ENCODE measurements at regions not wholly inside any gene's neighbourhood (a gene's known extent, or its start where the extent isn't known, plus 50 kb on each side); places are given as distances from the start of the nearest gene placed in this dataset.

DNA sequence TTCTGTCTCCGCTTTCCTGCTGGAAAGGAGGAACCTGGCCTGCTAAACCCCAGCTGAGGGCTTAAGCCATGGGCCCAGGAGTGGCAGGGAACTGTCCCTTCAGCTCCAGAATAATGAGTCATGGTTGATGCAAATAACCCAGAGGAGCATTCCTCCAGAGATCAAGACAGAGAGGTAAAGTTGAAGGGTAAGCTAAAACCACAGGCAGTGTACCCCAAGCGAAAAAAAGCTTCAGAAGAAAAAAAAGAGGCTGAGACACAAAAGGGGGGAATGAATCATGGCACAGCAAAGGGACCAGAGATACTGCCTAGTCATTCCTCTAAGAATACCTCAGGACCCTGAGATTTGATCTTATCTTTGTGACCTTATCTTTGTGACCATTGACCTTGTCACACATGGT lies 199.5 kb upstream of the TAS2R1 start:
- Histone ChIP-seq H2AFZ (ENCODE audit: low read length) (no peak overlapping the region), H3K56ac (ENCODE audit: insufficient read length, low read depth, low read length) (no peak overlapping the region), H3K27me3 (ENCODE audit: insufficient read depth, low read length) (no peaks in the 10 kb centered on the region), H3K4me2 (ENCODE audit: insufficient read depth, insufficient read length, low read length) (no peak overlapping the region), H3K4me1 (ENCODE audit: insufficient read depth, low read length) (peaks cover 13% of the 10 kb centered on the region; the same call in 1 of the 2 replicates), H2BK20ac (ENCODE audit: low read depth, low read length, poor library complexity, severe bottlenecking) (no peak overlapping the region), H2BK5ac (ENCODE audit: insufficient read length, low read length) (no peak overlapping the region), H4K5ac (ENCODE audit: insufficient read length, low read depth, low read length) (no peak overlapping the region), H3K9me3 (ENCODE audit: control insufficient read depth, low read depth, low read length) (no peaks in the 10 kb centered on the region), H3K23me2 (ENCODE audit: insufficient read length, low read depth, low read length, poor library complexity, severe bottlenecking) (no peaks in the 10 kb centered on the region), H3K4ac (ENCODE audit: low read depth, low read length) (no peak overlapping the region), H3K14ac (ENCODE audit: insufficient read depth, low read length) (no peak overlapping the region), H4K20me1 (ENCODE audit: control insufficient read depth, insufficient read depth, insufficient read length) (no peaks in the 10 kb centered on the region), H3K9ac (ENCODE audit: extremely low read depth, insufficient read length, low read length) (no peak overlapping the region), H3K27ac (ENCODE audit: insufficient read length, low read depth, low read length) (no peak overlapping the region), H3K79me1 (ENCODE audit: insufficient read depth, low read depth, low read length, poor library complexity, severe bottlenecking) (no peaks in the 10 kb centered on the region), H3K18ac (ENCODE audit: insufficient read length, low read depth, low read length) (no peak overlapping the region), H2BK12ac (ENCODE audit: insufficient read length, low read depth, low read length) (no peak overlapping the region), H3K23ac (ENCODE audit: insufficient read length, low read depth, low read length) (no peak overlapping the region), H4K91ac (ENCODE audit: insufficient read length, low read depth, low read length) (no peak overlapping the region), H3T11ph (ENCODE audit: low read length) (no peak overlapping the region), H2BK120ac (ENCODE audit: low read depth, low read length, poor library complexity, severe bottlenecking) (no peak overlapping the region), H3K79me2 (ENCODE audit: insufficient read depth, low read length) (no peaks in the 10 kb centered on the region), H2BK15ac (ENCODE audit: low read depth, low read length) (no peak overlapping the region), H4K8ac (replicated peaks; ENCODE audit: insufficient read length, low read depth, low read length) (no peak overlapping the region), H2AK5ac (ENCODE audit: insufficient read length, low read length) (no peak overlapping the region)
- TF ChIP-seq, protein P1, sequence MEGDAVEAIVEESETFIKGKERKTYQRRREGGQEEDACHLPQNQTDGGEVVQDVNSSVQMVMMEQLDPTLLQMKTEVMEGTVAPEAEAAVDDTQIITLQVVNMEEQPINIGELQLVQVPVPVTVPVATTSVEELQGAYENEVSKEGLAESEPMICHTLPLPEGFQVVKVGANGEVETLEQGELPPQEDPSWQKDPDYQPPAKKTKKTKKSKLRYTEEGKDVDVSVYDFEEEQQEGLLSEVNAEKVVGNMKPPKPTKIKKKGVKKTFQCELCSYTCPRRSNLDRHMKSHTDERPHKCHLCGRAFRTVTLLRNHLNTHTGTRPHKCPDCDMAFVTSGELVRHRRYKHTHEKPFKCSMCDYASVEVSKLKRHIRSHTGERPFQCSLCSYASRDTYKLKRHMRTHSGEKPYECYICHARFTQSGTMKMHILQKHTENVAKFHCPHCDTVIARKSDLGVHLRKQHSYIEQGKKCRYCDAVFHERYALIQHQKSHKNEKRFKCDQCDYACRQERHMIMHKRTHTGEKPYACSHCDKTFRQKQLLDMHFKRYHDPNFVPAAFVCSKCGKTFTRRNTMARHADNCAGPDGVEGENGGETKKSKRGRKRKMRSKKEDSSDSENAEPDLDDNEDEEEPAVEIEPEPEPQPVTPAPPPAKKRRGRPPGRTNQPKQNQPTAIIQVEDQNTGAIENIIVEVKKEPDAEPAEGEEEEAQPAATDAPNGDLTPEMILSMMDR (conservative IDR thresholded peaks at IDR 0.05) = no peak
- Mint-ChIP-seq H3K36me3 (ENCODE audit: insufficient read depth in 1 of 3, low read depth in 3 of 3) (no peaks in the 10 kb centered on the region), H3K27me3 (ENCODE audit: low read depth) (no peaks in the 10 kb centered on the region; the same call in 1 of the 2 replicates), H3K4me1 (peaks cover 35 to 40% of the 10 kb centered on the region in 2 experiments), H3K27ac (peak overlapping the region; percentile 44 to 69 (median 59); a peak in 5 of 7 replicates), H3K4me3 (no peak overlapping the region), H3K9me3 (no peaks in the 10 kb centered on the region)
- WGBS (ENCODE audit: extremely low coverage, insufficient read length, low lambda C conversion rate) = no CpG with 5 or more reads among the region's 2 CpGs
- no peak for DNase-seq
